K562 (cell line): ENCODE measurements at regions not wholly inside any gene's neighbourhood (a gene's known extent, or its start where the extent isn't known, plus 50 kb on each side); places are given as distances from the start of the nearest gene placed in this dataset.

ENCODE experiments used
- ATAC-seq: fragments of 200-7000 bp; cut with Tn5 transposase; 3 replicates; pipeline ENCODE4 v1.9.1; 2020; ENCODE audit warnings: moderate library complexity
- BruUV-seq: library from RNA; stranded (reverse); fragments of 400-500 nt; replicated peaks from 2 replicates; lab custom pipeline; 2021; lab: Mats Ljungman, UMichigan
- CTCF ChIA-PET: fragments of 300-600 bp; formaldehyde crosslinking; extraction: SDS; loops from one replicate; lab custom pipeline; 2021; ENCODE audit warnings: low intra/inter-chr PET ratio; lab: Yijun Ruan, JAX
- POLR2A ChIA-PET: fragments of 300-600, 350-650 bp; sonication (Branson Sonifier 250); formaldehyde crosslinking; extraction: SDS; loops from one replicate; lab custom pipeline; 2021; ENCODE audit warnings: antibody characterized with exemption, inconsistent platforms; lab: Yijun Ruan, JAX
- DNase-seq, 4 experiments: peaks; one replicate each; pipeline versions ENCODE4 v3.0.0 to v3.0.0-alpha.2; 2011 to 2018; ENCODE audit warnings: low spot score in 3 of 4, mixed read lengths in 3 of 4; ENCODE audit errors: extremely low read depth in 1 of 4
- FAIRE-seq: peaks from 2 replicates; lab custom pipeline; 2011; peaks lifted over from hg19 to GRCh38; lab: Jason Lieb, UNC
- H2AFZ ChIP-seq: 2 replicates; pipeline ENCODE4 v1.6.0; 2011; ENCODE audit warnings: low read depth, low read length, control low read depth, inconsistent platforms
- H3K27ac ChIP-seq: fragments of 200-600 bp; 3 replicates; pipeline ENCODE4 v1.8.0; 2011; ENCODE audit warnings: low read depth, mild to moderate bottlenecking, control low read depth, inconsistent platforms, low read length, moderate library complexity, mixed read lengths; ENCODE audit errors: extremely low read depth
- H3K27me3 ChIP-seq, 2 experiments: fragments of 300-600 bp in 1 of 2; 2 replicates in 1 of 2; 3 replicates in 1 of 2; pipeline versions ENCODE4 v1.6.0 to v1.8.0; 2011; ENCODE audit warnings: inconsistent platforms in 2 of 2, low read length in 2 of 2, mild to moderate bottlenecking in 1 of 2, mixed read lengths in 1 of 2, moderate library complexity in 1 of 2; ENCODE audit not compliant: control insufficient read depth in 2 of 2, insufficient read depth in 2 of 2
- H3K36me3 ChIP-seq: fragments of 300-600 bp; 3 replicates; pipeline ENCODE4 v1.8.0; 2011; ENCODE audit warnings: mild to moderate bottlenecking, low read length, inconsistent platforms; ENCODE audit not compliant: control insufficient read depth, insufficient read depth
- H3K4me1 ChIP-seq, 2 experiments: fragments of 200-600 bp in 1 of 2; replicated peaks in 1 of 2; 2 replicates in 1 of 2; 3 replicates in 1 of 2; pipeline versions ENCODE4 v1.5.1 to v1.8.0; 2011; ENCODE audit warnings: inconsistent platforms in 2 of 2, low read length in 2 of 2, mild to moderate bottlenecking in 1 of 2, mixed read lengths in 1 of 2, moderate library complexity in 1 of 2; ENCODE audit not compliant: control insufficient read depth in 2 of 2, insufficient read depth in 2 of 2
- H3K4me2 ChIP-seq: 2 replicates; pipeline ENCODE4 v1.6.1; 2011; ENCODE audit warnings: low read length, control low read depth, inconsistent platforms, mixed read lengths; ENCODE audit not compliant: insufficient read depth
- H3K4me3 ChIP-seq: fragments of 200-600 bp; sonication (generic), shearing (Covaris generic); 2 replicates; pipeline ENCODE4 v1.5.1; 2016; ENCODE audit warnings: control low read depth, inconsistent platforms
- H3K79me2 ChIP-seq: fragments of 200-600 bp; 3 replicates; pipeline ENCODE4 v1.8.0; 2011; ENCODE audit warnings: low read length, inconsistent platforms; ENCODE audit not compliant: control insufficient read depth, insufficient read depth
- H3K9ac ChIP-seq, 2 experiments: 2 replicates each; pipeline versions ENCODE4 v1.6.0 to v1.6.1; 2011; ENCODE audit warnings: low read depth in 2 of 2, low read length in 2 of 2, control low read depth in 1 of 2, inconsistent platforms in 1 of 2, mild to moderate bottlenecking in 1 of 2, mixed read lengths in 1 of 2; ENCODE audit not compliant: insufficient read depth in 1 of 2
- H3K9me1 ChIP-seq: one replicate; pipeline ENCODE4 v1.6.0; 2011; ENCODE audit warnings: inconsistent platforms, mild to moderate bottlenecking, low read length, moderate library complexity; ENCODE audit not compliant: control insufficient read depth, insufficient read depth
- H3K9me3 ChIP-seq: replicated peaks from 2 replicates; pipeline ENCODE4 v1.5.1; 2011; ENCODE audit warnings: low read depth, low read length, inconsistent platforms; ENCODE audit not compliant: control insufficient read depth, insufficient read depth
- H4K20me1 ChIP-seq: replicated peaks from 2 replicates; pipeline ENCODE4 v1.6.1; 2011; ENCODE audit warnings: low read length, inconsistent platforms, mixed read lengths; ENCODE audit not compliant: control insufficient read depth, insufficient read depth
- ATF2 ChIP-seq: sonication (generic); formaldehyde crosslinking; IDR thresholded peaks from 2 replicates; pipeline ENCODE4 v1.8.1; 2022; ENCODE audit warnings: missing genetic modification reagents
- ATF6 ChIP-seq: sonication (generic); formaldehyde crosslinking; IDR thresholded peaks from 2 replicates; pipeline ENCODE4 v1.4.0; 2020; ENCODE audit warnings: mild to moderate bottlenecking, missing genetic modification reagents
- CBFB ChIP-seq: sonication (generic); formaldehyde crosslinking; IDR thresholded peaks from 2 replicates; pipeline ENCODE4 v1.4.0; 2020; ENCODE audit warnings: mild to moderate bottlenecking, missing genetic modification reagents
- ETV6 ChIP-seq, 3 experiments: fragments of 150-350 bp in 1 of 3; sonication (generic) in 1 of 3; formaldehyde crosslinking in 1 of 3; IDR thresholded peaks; 2 replicates each; pipeline versions ENCODE4 v1.6.1 to v1.8.0; 2014 to 2022; ENCODE audit warnings: borderline replicate concordance in 2 of 3, low read depth in 2 of 3, antibody characterized with exemption in 1 of 3, low read length in 1 of 3, mild to moderate bottlenecking in 1 of 3, missing genetic modification reagents in 1 of 3
- FOXO4 ChIP-seq: fragments of 450-650 bp; formaldehyde crosslinking; IDR thresholded peaks from 2 replicates; pipeline ENCODE4 v1.4.0; 2020; ENCODE audit warnings: mild to moderate bottlenecking, moderate library complexity
- FOXP4 ChIP-seq: sonication (generic); formaldehyde crosslinking; IDR thresholded peaks from 2 replicates; pipeline ENCODE4 v1.8.0; 2022; ENCODE audit warnings: mild to moderate bottlenecking, missing genetic modification reagents, borderline replicate concordance
- HOMEZ ChIP-seq: fragments of 250-450 bp; sonication (Bioruptor Pico); IDR thresholded peaks from 2 replicates; pipeline ENCODE4 v1.4.0; 2020; ENCODE audit warnings: mild to moderate bottlenecking, moderate library complexity
- RBM25 ChIP-seq: fragments of 200-400 bp; formaldehyde crosslinking; IDR thresholded peaks from 2 replicates; pipeline ENCODE4 v1.6.1; 2018; ENCODE audit warnings: low read length, low read depth, moderate library complexity; ENCODE audit not compliant: severe bottlenecking
- RHOXF2B ChIP-seq: fragments of 250-450 bp; sonication (Bioruptor Pico); conservative IDR thresholded peaks from 2 replicates; pipeline ENCODE4 v1.5.1; 2021
- SOX6 ChIP-seq: fragments of 450-650 bp; IDR thresholded peaks from 2 replicates; pipeline ENCODE4 v1.6.1; 2014; ENCODE audit warnings: mild to moderate bottlenecking
- TCF3 ChIP-seq: sonication (generic); formaldehyde crosslinking; IDR thresholded peaks from 2 replicates; pipeline ENCODE4 v1.4.0; 2020; ENCODE audit warnings: mild to moderate bottlenecking, missing genetic modification reagents
- TCF7L2 ChIP-seq: fragments of 150-350 bp; IDR thresholded peaks from 2 replicates; pipeline ENCODE4 v1.6.1; 2016; ENCODE audit warnings: low read depth, mild to moderate bottlenecking, low read length, moderate library complexity
- USF2 ChIP-seq: sonication (generic); formaldehyde crosslinking; IDR thresholded peaks from 2 replicates; pipeline ENCODE4 v1.5.0; 2020; ENCODE audit warnings: missing genetic modification reagents
- WGBS: fragments of 100-300 bp; shearing (Covaris generic); methylation state at CpG from one replicate; pipeline ENCODE4 v1.1.6; 2016; ENCODE audit warnings: low coverage, mixed read lengths; ENCODE audit not compliant: insufficient coverage; ENCODE audit errors: missing lambda C conversion rate; 5-methylcytosine and 5-hydroxymethylcytosine counted together
- in situ Hi-C: fragments of 300-500 bp; cut with MboI; formaldehyde crosslinking; loops from 4 replicates; pipeline ENCODE4 v1.15.0; 2018; ENCODE audit warnings: inconsistent platforms, mixed read lengths
- intact Hi-C: fragments of 100-400 bp; cut with micrococcal nuclease; formaldehyde crosslinking; loops from 2 replicates; pipeline ENCODE4 v1.14.2; 2022

GRCh38 chr6:97977084-97977483 is 694.1 kb upstream of the MMS22L start:
- in situ Hi-C loops: no loop called here
- Histone ChIP-seq H3K27ac (no peak overlapping the region), H3K9me3 (no peaks in the 10 kb centered on the region), H3K4me1 (no peaks in the 10 kb centered on the region; a peak in 1 of 5 replicates), H3K27me3 (no peaks in the 10 kb centered on the region), H3K4me3 (no peak overlapping the region), H3K9ac (no peak overlapping the region), H3K9me1 (no peaks in the 10 kb centered on the region), H3K79me2 (no peaks in the 10 kb centered on the region), H4K20me1 (no peaks in the 10 kb centered on the region), H3K4me2 (no peak overlapping the region), H3K36me3 (no peaks in the 10 kb centered on the region), H2AFZ (no peak overlapping the region)
- WGBS: 0% methylated on average over 2 of the region's 2 CpGs
- FAIRE-seq (no peak), ATAC-seq (no peak), DNase-seq (no peak)
- POLR2A ChIA-PET: no interaction called here
- intact Hi-C loops: no loop called here
- BruUV-seq: no TSS peak
- CTCF ChIA-PET: no interaction called here
- TF ChIP-seq TCF3 (CRISPR knock-in tag): no peak
- TF ChIP-seq CBFB: no peak
- no peak for TF ChIP-seq FOXP4
- no peak for TF ChIP-seq ETV6 (IDR thresholded peaks at IDR 0.05; ENCODE audit: borderline replicate concordance in 1 of 2, low read depth in 2 of 2, low read length in 1 of 2)
- TF ChIP-seq ETV6 (CRISPR knock-in tag; IDR thresholded peaks at IDR 0.05; ENCODE audit: borderline replicate concordance): no peak
- TF ChIP-seq RBM25: no peak
- TF ChIP-seq ATF6 (CRISPR knock-in tag): no peak
- no peak for TF ChIP-seq USF2 (CRISPR knock-in tag)
- TF ChIP-seq SOX6: no peak
- TF ChIP-seq FOXO4 (CRISPR knock-in tag): no peak
- TF ChIP-seq ATF2: no peak
- no peak for TF ChIP-seq TCF7L2
- TF ChIP-seq RHOXF2B (CRISPR knock-in tag): no peak
- no peak for TF ChIP-seq HOMEZ (CRISPR knock-in tag)
